ENCODE measurements at regions not wholly inside any gene's neighbourhood (a gene's known extent, or its start where the extent isn't known, plus 50 kb on each side); places are given as distances from the start of the nearest gene placed in this dataset.

DNA sequence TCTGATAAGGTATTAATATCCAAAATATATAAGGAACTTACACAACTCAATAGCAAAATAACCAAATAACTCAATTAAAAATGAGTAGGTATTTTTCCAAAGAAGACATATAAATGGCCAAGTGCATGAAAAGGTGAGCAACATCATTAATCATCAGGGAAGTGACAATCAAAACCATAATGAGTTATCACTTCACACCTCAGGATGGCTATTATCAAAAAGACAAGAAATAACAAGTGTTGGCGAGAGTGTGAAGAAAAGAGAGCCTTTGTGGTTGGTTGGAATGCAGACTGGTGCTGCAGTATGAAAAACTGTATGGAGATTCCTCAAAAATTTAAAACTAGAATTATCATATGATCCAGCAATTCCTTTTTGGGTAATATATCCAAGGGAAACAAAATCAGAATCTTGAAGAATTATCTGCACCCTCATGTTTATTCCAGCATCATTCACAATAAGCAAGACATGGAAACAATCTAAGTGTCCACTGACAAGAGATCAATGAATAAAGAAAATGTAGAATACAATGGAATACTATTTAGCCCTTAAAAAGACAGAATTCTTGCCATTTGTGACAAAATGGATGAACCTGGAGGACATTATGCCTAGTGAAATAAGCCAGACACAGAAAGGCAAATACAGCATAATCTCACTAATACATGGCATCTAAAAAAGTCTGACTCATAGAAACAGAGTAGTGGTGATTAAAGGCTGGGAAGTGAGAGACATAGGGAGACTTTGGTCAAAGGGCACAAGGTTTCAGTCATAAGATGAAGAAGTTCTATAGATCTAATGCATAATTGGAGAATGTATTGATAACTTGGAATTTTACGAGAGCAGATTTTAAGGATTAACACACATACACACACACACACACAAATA, 175.6 kb downstream of the FOXA2 start:
- Histone ChIP-seq H3K9me3 (ENCODE audit: control insufficient read depth in 1 of 2, low read length in 2 of 2) (no peaks in the 10 kb centered on the region), H3K4me3 (ENCODE audit: low read depth in 1 of 2, low read length in 2 of 2) (no peak overlapping the region), H3K27ac (ENCODE audit: low read length) (no peak overlapping the region), H3K27me3 (ENCODE audit: low read depth, low read length) (no peaks in the 10 kb centered on the region), H3K4me1 (ENCODE audit: control insufficient read depth in 1 of 2, insufficient read depth in 2 of 2, low read length in 2 of 2) (no peaks in the 10 kb centered on the region), H3K36me3 (ENCODE audit: control insufficient read depth in 1 of 2, insufficient read depth in 2 of 2, low read length in 2 of 2) (no peaks in the 10 kb centered on the region)

DNA sequence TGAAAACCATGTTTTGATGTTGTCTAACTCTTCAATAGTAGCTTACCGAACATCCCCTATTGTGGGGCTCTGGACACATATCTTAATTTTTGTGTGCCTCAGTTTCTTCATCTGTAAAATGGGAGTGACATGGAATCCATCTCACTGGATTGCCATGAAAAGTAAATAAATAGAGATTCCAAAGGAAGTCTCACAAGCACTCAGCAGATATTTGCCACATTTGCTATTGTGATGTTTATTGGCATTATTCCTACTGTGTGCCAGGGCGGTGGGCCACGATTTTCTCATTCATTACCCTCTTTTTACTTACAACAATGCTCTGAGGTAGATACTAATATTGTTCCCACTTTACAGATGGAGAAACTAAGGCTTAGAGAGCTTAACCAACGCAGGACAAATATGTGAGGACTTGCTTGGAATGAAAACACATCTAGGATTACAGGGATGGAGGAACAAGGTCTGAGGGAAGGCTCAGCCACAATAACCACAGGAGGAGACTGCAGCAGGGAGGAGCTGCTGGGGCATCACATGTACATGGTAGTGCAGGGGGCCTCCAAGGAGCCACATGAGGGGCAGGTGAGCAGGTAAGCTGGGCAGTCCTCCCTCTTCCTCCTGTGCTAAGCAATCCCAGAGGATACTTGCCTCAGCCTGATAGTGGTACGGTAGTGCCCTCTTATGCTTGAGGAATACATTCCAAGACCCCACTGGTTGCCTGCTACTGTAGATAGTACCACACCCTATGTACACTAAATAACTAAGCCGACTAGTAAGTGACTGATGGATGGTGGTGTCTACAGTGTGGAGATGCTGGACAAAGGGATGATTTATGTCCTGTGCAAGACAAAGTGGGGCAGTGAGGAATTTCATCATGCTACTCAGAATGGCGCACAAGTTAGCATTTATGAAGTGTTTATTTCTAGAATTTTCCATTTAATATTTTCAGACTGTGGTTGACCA, 176.9 kb downstream of the FOXA2 start:
- Histone ChIP-seq H3K27me3 (ENCODE audit: low read depth, low read length) (no peaks in the 10 kb centered on the region), H3K9me3 (ENCODE audit: control insufficient read depth in 1 of 2, low read length in 2 of 2) (no peaks in the 10 kb centered on the region), H3K36me3 (ENCODE audit: control insufficient read depth in 1 of 2, insufficient read depth in 2 of 2, low read length in 2 of 2) (no peaks in the 10 kb centered on the region), H3K27ac (ENCODE audit: low read length) (no peak overlapping the region), H3K4me1 (ENCODE audit: control insufficient read depth in 1 of 2, insufficient read depth in 2 of 2, low read length in 2 of 2) (no peaks in the 10 kb centered on the region), H3K4me3 (ENCODE audit: low read depth in 1 of 2, low read length in 2 of 2) (no peak overlapping the region)

DNA sequence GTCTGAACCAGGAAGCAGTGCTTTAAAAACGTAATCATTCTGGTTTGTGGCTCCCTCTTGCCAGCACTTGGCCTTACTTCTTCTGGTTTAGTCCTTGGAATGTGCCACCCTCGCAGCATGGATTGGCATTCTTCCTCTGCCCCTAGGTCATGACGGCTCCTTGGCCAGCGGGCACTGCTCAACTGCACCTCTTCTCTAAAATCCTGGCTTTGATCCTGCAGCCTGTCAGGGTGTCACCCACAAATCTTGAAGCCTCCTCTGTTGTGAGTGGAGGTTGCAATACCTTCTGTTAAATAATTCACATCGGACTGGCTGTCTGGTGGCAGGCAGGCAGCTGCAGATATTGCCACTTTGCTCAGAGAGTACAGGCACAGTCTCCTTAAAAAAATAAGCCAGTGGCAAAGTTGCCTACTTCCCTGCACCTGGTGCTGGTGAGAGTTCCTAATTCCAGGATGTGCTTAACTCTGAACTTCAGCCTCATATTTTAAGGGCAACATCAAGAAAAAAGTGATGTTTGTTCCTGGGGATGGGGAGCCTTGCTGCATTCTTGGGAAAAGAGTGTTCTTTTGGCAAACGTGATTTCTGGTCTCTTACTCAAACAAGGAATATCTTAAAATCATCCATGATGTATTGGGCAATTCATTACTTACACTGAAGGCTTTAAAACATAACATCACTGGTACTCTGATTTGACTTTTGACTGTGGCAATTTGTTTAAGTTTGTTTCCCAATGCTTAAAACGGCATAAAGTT, 179.8 kb downstream of the FOXA2 start:
- Histone ChIP-seq H3K4me1 (ENCODE audit: control insufficient read depth in 1 of 2, insufficient read depth in 2 of 2, low read length in 2 of 2) (no peaks in the 10 kb centered on the region), H3K27me3 (ENCODE audit: low read depth, low read length) (no peaks in the 10 kb centered on the region), H3K27ac (ENCODE audit: low read length) (no peak overlapping the region), H3K36me3 (ENCODE audit: control insufficient read depth in 1 of 2, insufficient read depth in 2 of 2, low read length in 2 of 2) (no peaks in the 10 kb centered on the region), H3K4me3 (ENCODE audit: low read depth in 1 of 2, low read length in 2 of 2) (peak overlapping the region in 1 of 2 donors; percentile 65), H3K9me3 (ENCODE audit: control insufficient read depth in 1 of 2, low read length in 2 of 2) (no peaks in the 10 kb centered on the region)

DNA sequence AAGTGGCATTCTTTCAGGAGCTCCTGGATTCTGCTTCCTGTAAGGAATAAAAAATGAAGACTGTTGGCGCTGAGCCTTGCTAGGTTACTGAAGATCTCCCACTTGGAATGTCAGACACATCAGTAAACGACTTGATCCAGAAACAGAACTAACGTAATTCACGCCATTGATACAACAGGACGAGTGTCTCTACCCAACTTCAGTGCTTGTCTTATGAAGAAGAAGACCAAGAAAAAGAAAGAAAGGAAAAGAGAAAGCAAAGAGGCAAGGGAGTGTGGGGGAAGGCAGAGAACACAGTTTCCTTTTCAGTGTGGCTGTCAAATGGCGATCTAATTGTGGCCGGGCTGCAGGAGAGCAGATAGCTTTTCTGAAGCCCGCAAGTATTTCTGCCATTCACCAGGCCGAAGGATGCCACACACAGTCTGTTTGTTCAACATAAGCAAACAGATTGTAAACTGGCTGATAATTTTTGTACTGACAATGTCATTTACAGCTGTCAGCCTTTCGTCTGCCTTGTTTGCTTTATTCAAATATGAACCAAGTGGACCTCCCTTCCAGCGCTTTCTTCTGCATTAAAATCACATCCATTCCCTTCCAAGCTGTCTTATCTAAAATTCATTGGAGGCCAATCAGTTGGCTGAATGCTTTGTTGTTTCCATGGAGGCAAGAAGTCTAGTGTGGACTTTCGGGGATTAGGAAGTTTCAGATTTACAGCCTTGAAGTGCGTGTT, 180.6 kb downstream of the FOXA2 start:
- H3K4me1 ChIP-seq (ENCODE audit: control insufficient read depth in 1 of 2, insufficient read depth in 2 of 2, low read length in 2 of 2), result no peaks in the 10 kb centered on the region
- H3K36me3 ChIP-seq (ENCODE audit: control insufficient read depth in 1 of 2, insufficient read depth in 2 of 2, low read length in 2 of 2), result no peaks in the 10 kb centered on the region
- no peaks in the 10 kb centered on the region for H3K9me3 ChIP-seq (ENCODE audit: control insufficient read depth in 1 of 2, low read length in 2 of 2)
- no peak overlapping the region for H3K27ac ChIP-seq (ENCODE audit: low read length)
- peak overlapping the region; percentile 65 for H3K4me3 ChIP-seq (ENCODE audit: low read depth in 1 of 2, low read length in 2 of 2)
- H3K27me3 ChIP-seq (ENCODE audit: low read depth, low read length), result no peaks in the 10 kb centered on the region

DNA sequence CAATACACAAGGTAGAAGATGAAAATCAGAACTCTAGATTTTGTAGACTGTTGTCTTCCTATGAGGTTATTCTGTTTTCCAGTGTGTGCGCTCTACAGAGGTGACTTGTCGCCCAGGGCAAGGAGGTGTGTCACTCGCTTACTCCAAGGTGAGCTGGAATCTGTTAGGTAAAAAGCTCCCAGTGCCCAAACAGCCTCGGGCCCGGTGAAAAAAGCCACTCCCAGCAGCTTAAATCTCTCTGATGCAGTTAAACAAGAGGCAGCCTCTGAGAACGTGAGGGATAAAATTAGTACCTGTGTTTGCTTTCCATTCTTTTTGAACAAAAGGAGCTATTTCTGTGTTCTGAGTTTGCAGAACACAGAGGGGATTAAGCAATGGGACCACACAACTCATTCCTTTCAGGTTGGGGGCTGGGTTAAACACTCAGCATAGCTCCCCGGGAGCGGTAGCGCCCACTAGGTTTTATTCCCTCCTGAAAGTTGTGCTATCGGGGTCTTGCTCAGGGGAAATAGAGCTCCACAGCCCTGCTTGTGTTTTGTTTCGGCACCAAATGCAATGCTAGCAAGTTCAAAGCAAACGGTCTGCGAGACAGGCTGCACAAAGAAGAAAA, 181.2 kb downstream of the FOXA2 start:
- H3K4me1 ChIP-seq (ENCODE audit: control insufficient read depth in 1 of 2, insufficient read depth in 2 of 2, low read length in 2 of 2), result no peaks in the 10 kb centered on the region
- peak overlapping the region; percentile 65 for H3K4me3 ChIP-seq (ENCODE audit: low read depth in 1 of 2, low read length in 2 of 2)

DNA sequence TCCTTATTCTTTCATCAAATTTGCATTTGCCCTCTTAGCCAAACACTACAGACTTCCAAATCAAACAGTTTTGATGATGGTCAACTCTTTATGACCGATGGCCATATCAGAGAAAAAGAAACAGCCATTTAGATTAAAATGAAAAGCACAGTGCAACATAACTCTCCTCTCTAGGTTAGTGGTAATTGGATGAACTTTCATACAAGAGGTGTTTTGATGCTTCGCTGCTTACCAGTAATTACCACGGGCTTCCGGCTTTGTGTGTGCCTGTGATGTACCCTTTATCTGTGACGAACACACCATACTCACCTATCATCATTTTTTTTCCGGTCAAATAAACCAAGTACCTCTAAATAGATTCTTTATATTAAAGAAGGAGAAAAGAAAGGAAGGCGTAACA, 181.8 kb downstream of the FOXA2 start:
- no peaks in the 10 kb centered on the region for H3K9me3 ChIP-seq (ENCODE audit: control insufficient read depth in 1 of 2, low read length in 2 of 2)
- H3K4me3 ChIP-seq (ENCODE audit: low read depth in 1 of 2, low read length in 2 of 2), result no peak overlapping the region
- H3K4me1 ChIP-seq (ENCODE audit: control insufficient read depth in 1 of 2, insufficient read depth in 2 of 2, low read length in 2 of 2), result no peaks in the 10 kb centered on the region
- no peak overlapping the region for H3K27ac ChIP-seq (ENCODE audit: low read length)
- no peaks in the 10 kb centered on the region for H3K36me3 ChIP-seq (ENCODE audit: control insufficient read depth in 1 of 2, insufficient read depth in 2 of 2, low read length in 2 of 2)
- H3K27me3 ChIP-seq (ENCODE audit: low read depth, low read length), result no peaks in the 10 kb centered on the region

More for the DNA sequence above, 181.2 kb downstream of the FOXA2 start:
- Histone ChIP-seq H3K27ac (ENCODE audit: low read length) (no peak overlapping the region), H3K27me3 (ENCODE audit: low read depth, low read length) (no peaks in the 10 kb centered on the region), H3K9me3 (ENCODE audit: control insufficient read depth in 1 of 2, low read length in 2 of 2) (no peaks in the 10 kb centered on the region), H3K36me3 (ENCODE audit: control insufficient read depth in 1 of 2, insufficient read depth in 2 of 2, low read length in 2 of 2) (no peaks in the 10 kb centered on the region)

DNA sequence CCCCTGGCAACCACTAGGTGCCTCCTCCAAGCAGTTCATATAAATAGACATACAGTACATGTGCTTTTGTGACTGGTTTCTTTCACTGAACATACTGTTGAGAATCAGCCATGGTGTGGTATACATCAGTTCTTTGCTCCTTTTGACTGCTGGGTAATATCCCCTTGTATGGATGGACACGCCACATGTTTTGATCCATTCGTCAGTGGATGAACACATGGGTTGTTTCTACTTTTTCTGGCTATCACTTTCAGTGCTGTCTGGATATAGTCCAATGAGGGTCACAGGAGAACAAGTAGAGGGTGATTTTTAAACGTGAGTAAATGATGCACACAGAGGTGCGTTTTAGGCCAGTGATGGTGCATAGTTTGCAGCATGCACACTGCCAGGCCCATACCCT, 183.9 kb downstream of the FOXA2 start:
- H3K4me3 ChIP-seq (ENCODE audit: low read depth in 1 of 2, low read length in 2 of 2), result no peak overlapping the region
- no peaks in the 10 kb centered on the region for H3K36me3 ChIP-seq (ENCODE audit: control insufficient read depth in 1 of 2, insufficient read depth in 2 of 2, low read length in 2 of 2)
- H3K27me3 ChIP-seq (ENCODE audit: low read depth, low read length), result no peaks in the 10 kb centered on the region
- no peak overlapping the region for H3K27ac ChIP-seq (ENCODE audit: low read length)
- no peaks in the 10 kb centered on the region for H3K4me1 ChIP-seq (ENCODE audit: control insufficient read depth in 1 of 2, insufficient read depth in 2 of 2, low read length in 2 of 2)
- no peaks in the 10 kb centered on the region for H3K9me3 ChIP-seq (ENCODE audit: control insufficient read depth in 1 of 2, low read length in 2 of 2)

DNA sequence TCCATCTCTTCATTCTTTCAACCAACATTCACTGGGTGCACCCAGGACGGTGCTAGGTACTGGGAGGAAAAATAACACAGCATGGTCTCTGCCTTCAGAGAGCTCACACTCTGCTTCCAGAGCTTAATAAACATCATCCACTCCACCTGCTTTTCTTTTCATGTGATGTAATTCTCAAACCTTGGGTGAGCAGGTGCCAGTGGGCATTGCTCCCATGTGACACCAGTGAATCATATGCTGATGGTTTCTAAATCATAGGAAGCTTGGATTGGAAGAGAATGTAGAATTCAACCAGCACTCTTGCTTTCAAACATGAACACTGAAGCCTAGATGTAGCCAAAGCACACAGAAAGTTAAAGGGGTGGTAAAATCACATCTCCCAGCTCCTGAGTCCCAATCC, 189.8 kb downstream of the FOXA2 start:
- H3K27me3 ChIP-seq (ENCODE audit: low read depth, low read length), result no peaks in the 10 kb centered on the region
- H3K36me3 ChIP-seq (ENCODE audit: control insufficient read depth in 1 of 2, insufficient read depth in 2 of 2, low read length in 2 of 2), result no peaks in the 10 kb centered on the region
- no peaks in the 10 kb centered on the region for H3K9me3 ChIP-seq (ENCODE audit: control insufficient read depth in 1 of 2, low read length in 2 of 2)
- H3K27ac ChIP-seq (ENCODE audit: low read length), result no peak overlapping the region
- H3K4me3 ChIP-seq (ENCODE audit: low read depth in 1 of 2, low read length in 2 of 2), result no peak overlapping the region
- no peaks in the 10 kb centered on the region for H3K4me1 ChIP-seq (ENCODE audit: control insufficient read depth in 1 of 2, insufficient read depth in 2 of 2, low read length in 2 of 2)

DNA sequence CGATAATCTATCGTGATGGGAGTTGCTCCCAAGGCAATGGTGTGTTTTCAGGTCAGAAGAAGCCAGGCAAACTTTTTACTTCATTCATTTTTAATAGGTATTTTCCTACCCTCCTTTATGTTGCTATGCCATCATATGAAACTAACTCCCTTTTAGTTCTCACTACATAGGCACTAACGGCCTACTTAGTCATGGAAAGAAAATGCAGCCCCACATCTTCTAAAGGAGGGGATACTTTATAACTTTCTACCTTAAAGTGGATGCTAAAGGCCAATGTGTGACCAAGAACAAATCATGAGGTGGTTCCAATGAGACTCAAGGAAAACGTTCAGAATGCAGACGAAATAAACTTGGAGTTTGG, 193.8 kb downstream of the FOXA2 start:
- Histone ChIP-seq H3K27ac (ENCODE audit: low read length) (no peak overlapping the region), H3K36me3 (ENCODE audit: control insufficient read depth in 1 of 2, insufficient read depth in 2 of 2, low read length in 2 of 2) (no peaks in the 10 kb centered on the region), H3K27me3 (ENCODE audit: low read depth, low read length) (no peaks in the 10 kb centered on the region), H3K4me3 (ENCODE audit: low read depth in 1 of 2, low read length in 2 of 2) (no peak overlapping the region), H3K9me3 (ENCODE audit: control insufficient read depth in 1 of 2, low read length in 2 of 2) (no peaks in the 10 kb centered on the region), H3K4me1 (ENCODE audit: control insufficient read depth in 1 of 2, insufficient read depth in 2 of 2, low read length in 2 of 2) (no peaks in the 10 kb centered on the region)

DNA sequence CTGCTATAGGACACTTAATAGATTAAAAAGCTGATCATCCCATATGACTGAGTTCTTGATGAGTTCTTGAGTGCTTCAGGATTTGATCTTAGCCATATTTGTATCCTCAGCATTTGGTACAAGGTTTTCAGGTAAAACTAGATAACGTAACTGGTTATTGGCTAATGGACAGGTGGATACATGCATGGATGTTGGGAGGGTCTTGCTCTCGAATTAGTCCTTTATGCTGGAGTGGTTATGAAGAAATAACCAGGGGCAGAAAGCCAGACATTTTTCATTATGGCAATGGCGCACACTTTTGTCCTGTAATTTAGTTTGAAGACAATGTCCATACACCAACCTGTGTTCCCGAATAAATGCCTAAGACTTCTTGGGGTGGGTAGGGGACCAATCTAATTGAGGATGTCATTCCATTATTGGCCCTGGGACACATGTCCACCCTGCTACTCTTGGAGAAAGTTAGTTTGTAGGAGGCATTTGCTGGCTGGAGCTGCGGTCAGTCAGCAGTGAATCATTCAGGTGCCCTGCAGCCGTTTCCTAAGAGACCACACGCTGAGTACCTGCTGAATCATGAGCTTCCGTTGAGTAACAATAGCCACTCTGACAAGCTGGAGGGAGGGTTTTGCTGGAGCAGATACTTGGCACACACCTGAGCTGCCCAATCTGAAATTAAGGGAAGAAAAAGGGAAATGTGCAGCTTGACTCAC, 194.4 kb downstream of the FOXA2 start:
- H3K27me3 ChIP-seq (ENCODE audit: low read depth, low read length), result no peaks in the 10 kb centered on the region

More for the DNA sequence above, 194.4 kb downstream of the FOXA2 start:
- no peaks in the 10 kb centered on the region for H3K36me3 ChIP-seq (ENCODE audit: control insufficient read depth in 1 of 2, insufficient read depth in 2 of 2, low read length in 2 of 2)
- no peaks in the 10 kb centered on the region for H3K4me1 ChIP-seq (ENCODE audit: control insufficient read depth in 1 of 2, insufficient read depth in 2 of 2, low read length in 2 of 2)
- H3K4me3 ChIP-seq (ENCODE audit: low read depth in 1 of 2, low read length in 2 of 2), result no peak overlapping the region
- no peak overlapping the region for H3K27ac ChIP-seq (ENCODE audit: low read length)
- no peaks in the 10 kb centered on the region for H3K9me3 ChIP-seq (ENCODE audit: control insufficient read depth in 1 of 2, low read length in 2 of 2)
